ENCODE measurements at regions not wholly inside any gene's neighbourhood (a gene's known extent, or its start where the extent isn't known, plus 50 kb on each side); places are given as distances from the start of the nearest gene placed in this dataset.

DNA sequence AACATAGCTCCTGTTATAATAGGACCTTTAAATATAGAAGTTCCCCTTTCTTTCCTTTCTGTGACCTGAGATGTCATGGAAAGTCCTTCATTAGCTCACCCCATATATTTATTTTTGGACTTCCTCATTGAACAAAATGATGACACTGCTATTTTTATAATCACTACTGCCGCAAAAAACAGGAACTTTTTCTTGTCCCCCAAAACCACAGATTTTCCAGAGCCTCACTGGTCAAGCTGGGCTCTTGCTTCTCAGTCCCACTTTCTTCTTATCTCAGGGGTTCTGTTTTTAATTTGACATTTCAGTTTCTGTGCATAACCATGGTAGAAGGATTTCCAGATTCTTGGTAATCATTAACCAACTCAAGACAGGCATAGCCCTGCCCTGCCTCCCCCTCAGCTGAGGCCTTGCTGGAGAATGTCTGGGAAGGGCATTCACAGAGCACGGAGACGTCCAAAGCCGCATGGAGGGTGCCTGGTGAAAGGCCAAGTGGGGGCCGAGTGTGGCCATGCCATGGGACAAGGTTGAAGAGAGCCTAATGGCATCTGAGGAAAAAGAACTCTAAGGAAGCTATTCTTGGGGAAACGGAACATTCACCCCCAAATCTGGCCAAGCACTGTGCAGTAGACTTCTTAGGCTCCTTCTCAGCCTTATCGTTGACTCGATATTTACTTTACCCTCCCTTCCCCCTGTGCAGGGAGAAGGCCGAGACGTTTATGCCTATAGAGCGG lies 73.7 kb downstream of the EDN1 start:
- TF ChIP-seq, protein P1, sequence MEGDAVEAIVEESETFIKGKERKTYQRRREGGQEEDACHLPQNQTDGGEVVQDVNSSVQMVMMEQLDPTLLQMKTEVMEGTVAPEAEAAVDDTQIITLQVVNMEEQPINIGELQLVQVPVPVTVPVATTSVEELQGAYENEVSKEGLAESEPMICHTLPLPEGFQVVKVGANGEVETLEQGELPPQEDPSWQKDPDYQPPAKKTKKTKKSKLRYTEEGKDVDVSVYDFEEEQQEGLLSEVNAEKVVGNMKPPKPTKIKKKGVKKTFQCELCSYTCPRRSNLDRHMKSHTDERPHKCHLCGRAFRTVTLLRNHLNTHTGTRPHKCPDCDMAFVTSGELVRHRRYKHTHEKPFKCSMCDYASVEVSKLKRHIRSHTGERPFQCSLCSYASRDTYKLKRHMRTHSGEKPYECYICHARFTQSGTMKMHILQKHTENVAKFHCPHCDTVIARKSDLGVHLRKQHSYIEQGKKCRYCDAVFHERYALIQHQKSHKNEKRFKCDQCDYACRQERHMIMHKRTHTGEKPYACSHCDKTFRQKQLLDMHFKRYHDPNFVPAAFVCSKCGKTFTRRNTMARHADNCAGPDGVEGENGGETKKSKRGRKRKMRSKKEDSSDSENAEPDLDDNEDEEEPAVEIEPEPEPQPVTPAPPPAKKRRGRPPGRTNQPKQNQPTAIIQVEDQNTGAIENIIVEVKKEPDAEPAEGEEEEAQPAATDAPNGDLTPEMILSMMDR (IDR thresholded peaks at IDR 0.05; ENCODE audit: borderline replicate concordance, extremely low read depth, insufficient read depth), result no peak
- H3K27ac ChIP-seq (ENCODE audit: low read depth in 2 of 2, low read length in 2 of 2), result peak overlapping the region; percentile 82 to 87
- no peaks in the 10 kb centered on the region for H3K27me3 ChIP-seq (ENCODE audit: control insufficient read depth, insufficient read depth, low read length)
- peak overlapping the region in 1 of 3 donors; percentile 47 for H3K9ac ChIP-seq (ENCODE audit: low read length in 3 of 3)
- H3K9me3 ChIP-seq (ENCODE audit: control insufficient read depth in 2 of 3, insufficient read depth in 1 of 3, low read length in 3 of 3), result no peaks in the 10 kb centered on the region
- no peaks in the 10 kb centered on the region for H3K36me3 ChIP-seq (ENCODE audit: control insufficient read depth in 2 of 3, insufficient read depth in 3 of 3, low read length in 3 of 3)
- intact Hi-C loops (cut with DNase I), result no loop called here
- H3K4me3 ChIP-seq (ENCODE audit: low read length in 3 of 3), result peak overlapping the region in 1 of 3 donors; percentile 15
- no peak for FAIRE-seq
- peaks cover 0 to 27% (median 23%) of the 10 kb centered on the region in 3 donors for H3K4me1 ChIP-seq (ENCODE audit: control insufficient read depth in 2 of 3, insufficient read depth in 2 of 3, low read depth in 1 of 3, low read length in 3 of 3)
- DNase-seq, result peak; percentile 52 to 86 (median 71)

DNA sequence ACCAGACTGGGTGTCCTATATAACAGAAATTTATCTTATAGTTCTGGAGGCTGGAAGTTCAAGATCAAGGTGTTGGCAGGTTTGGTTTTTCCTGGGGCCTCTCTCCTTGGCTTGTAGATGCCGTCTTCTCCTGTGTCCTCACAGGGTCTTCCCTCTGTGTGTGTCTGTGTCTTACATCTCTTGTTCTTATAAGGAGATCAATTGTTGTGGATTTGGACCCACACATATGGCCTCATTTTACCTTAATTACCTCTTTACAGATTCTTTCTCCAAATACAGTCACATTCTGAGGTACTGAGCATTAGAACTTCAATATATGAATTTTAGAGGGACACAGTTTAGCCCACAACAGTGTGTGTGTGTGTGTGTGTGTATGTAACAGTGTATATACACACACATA lies 74.5 kb downstream of the EDN1 start:
- DNase-seq (no peak), FAIRE-seq (no peak)
- peak overlapping the region; percentile 87 to 92 for H3K27ac ChIP-seq (ENCODE audit: low read depth in 2 of 2, low read length in 2 of 2)
- peaks cover 0 to 27% (median 23%) of the 10 kb centered on the region in 3 donors for H3K4me1 ChIP-seq (ENCODE audit: control insufficient read depth in 2 of 3, insufficient read depth in 2 of 3, low read depth in 1 of 3, low read length in 3 of 3)
- H3K9me3 ChIP-seq (ENCODE audit: control insufficient read depth in 2 of 3, insufficient read depth in 1 of 3, low read length in 3 of 3), result no peaks in the 10 kb centered on the region
- no peak overlapping the region for H3K4me3 ChIP-seq (ENCODE audit: low read length in 3 of 3)
- H3K36me3 ChIP-seq (ENCODE audit: control insufficient read depth in 2 of 3, insufficient read depth in 3 of 3, low read length in 3 of 3), result no peaks in the 10 kb centered on the region
- intact Hi-C loops (cut with DNase I), result no loop called here
- no peaks in the 10 kb centered on the region for H3K27me3 ChIP-seq (ENCODE audit: control insufficient read depth, insufficient read depth, low read length)
- TF ChIP-seq, protein P1 (IDR thresholded peaks at IDR 0.05; ENCODE audit: borderline replicate concordance, extremely low read depth, insufficient read depth), result no peak
- H3K9ac ChIP-seq (ENCODE audit: low read length in 3 of 3), result no peak overlapping the region

DNA sequence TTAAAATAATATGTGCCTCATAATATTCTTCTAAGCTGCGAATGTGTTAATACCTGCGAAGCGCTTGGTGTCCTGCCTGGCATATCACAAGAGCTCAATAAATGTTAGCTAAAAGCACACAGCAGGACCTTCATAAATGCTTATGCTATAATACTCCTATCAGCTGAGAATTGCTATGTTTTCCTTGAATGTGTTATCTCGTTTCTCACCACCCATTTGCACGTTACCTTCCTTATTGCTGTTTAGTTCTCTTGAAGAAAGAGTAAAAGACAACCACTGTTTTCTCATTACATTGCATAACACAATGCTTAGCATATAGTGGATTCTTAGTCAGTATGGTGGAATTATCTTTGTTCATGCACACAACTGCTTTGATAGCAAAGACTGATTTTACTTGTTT lies 76.6 kb downstream of the EDN1 start:
- FAIRE-seq, result no peak

More for the DNA sequence above, 76.6 kb downstream of the EDN1 start:
- H3K9me3 ChIP-seq (ENCODE audit: control insufficient read depth in 2 of 3, insufficient read depth in 1 of 3, low read length in 3 of 3), result no peaks in the 10 kb centered on the region
- H3K27me3 ChIP-seq (ENCODE audit: control insufficient read depth, insufficient read depth, low read length), result no peaks in the 10 kb centered on the region
- intact Hi-C loops (cut with DNase I), result no loop called here
- no peak for DNase-seq
- H3K36me3 ChIP-seq (ENCODE audit: control insufficient read depth in 2 of 3, insufficient read depth in 3 of 3, low read length in 3 of 3), result no peaks in the 10 kb centered on the region
- no peak overlapping the region for H3K9ac ChIP-seq (ENCODE audit: low read length in 3 of 3)
- TF ChIP-seq, protein P1 (IDR thresholded peaks at IDR 0.05; ENCODE audit: borderline replicate concordance, extremely low read depth, insufficient read depth), result no peak
- peaks cover 0 to 31% (median 27%) of the 10 kb centered on the region in 3 donors for H3K4me1 ChIP-seq (ENCODE audit: control insufficient read depth in 2 of 3, insufficient read depth in 2 of 3, low read depth in 1 of 3, low read length in 3 of 3)
- H3K27ac ChIP-seq (ENCODE audit: low read depth in 2 of 2, low read length in 2 of 2), result peak overlapping the region in 1 of 2 donors; percentile 92
- no peak overlapping the region for H3K4me3 ChIP-seq (ENCODE audit: low read length in 3 of 3)
